SK-N-SH treated with all-trans-retinoic acid at 6 μM for 48 hours (cell line): ENCODE measurements at regions not wholly inside any gene's neighbourhood (a gene's known extent, or its start where the extent isn't known, plus 50 kb on each side); places are given as distances from the start of the nearest gene placed in this dataset.

Experiments
- ATAC-seq: fragments of 200-7000 bp; cut with Tn5 transposase; 3 replicates; pipeline ENCODE4 v1.9.1; 2020; ENCODE audit warnings: mild to moderate bottlenecking, moderate library complexity
- ARNTL ChIP-seq: fragments of 450-650 bp; formaldehyde crosslinking; IDR thresholded peaks from 2 replicates; pipeline ENCODE4 v1.5.0; 2020; ENCODE audit warnings: low read depth, mild to moderate bottlenecking, moderate library complexity, borderline replicate concordance
- BACH2 ChIP-seq: fragments of 250-450 bp; sonication (Bioruptor Pico); IDR thresholded peaks from 2 replicates; pipeline ENCODE4 v1.9.0; 2021; ENCODE audit warnings: mild to moderate bottlenecking, borderline replicate concordance
- CSDC2 ChIP-seq: fragments of 250-450 bp; sonication (Bioruptor Pico); IDR thresholded peaks from 2 replicates; pipeline ENCODE4 v1.5.0; 2020; ENCODE audit warnings: mild to moderate bottlenecking, moderate library complexity
- ESRRG ChIP-seq: fragments of 250-450 bp; sonication (Bioruptor Pico); IDR thresholded peaks from 2 replicates; pipeline ENCODE4 v1.6.1; 2021; ENCODE audit warnings: mild to moderate bottlenecking
- GLIS3 ChIP-seq: fragments of 250-450 bp; sonication (Bioruptor Pico); IDR thresholded peaks from 2 replicates; pipeline ENCODE4 v1.5.0; 2020; ENCODE audit warnings: mild to moderate bottlenecking, moderate library complexity
- ISL1 ChIP-seq: fragments of 250-450 bp; sonication (Bioruptor Pico); IDR thresholded peaks from 2 replicates; pipeline ENCODE4 v2.1.2; 2022; ENCODE audit warnings: mild to moderate bottlenecking, moderate library complexity
- OSR1 ChIP-seq: fragments of 250-450 bp; sonication (Bioruptor Pico); IDR thresholded peaks from 2 replicates; pipeline ENCODE4 v1.8.0; 2022; ENCODE audit warnings: moderate library complexity, mild to moderate bottlenecking, inconsistent platforms
- PPARA ChIP-seq: fragments of 250-450 bp; sonication (Bioruptor Pico); IDR thresholded peaks from 2 replicates; pipeline ENCODE4 v1.5.0; 2020; ENCODE audit warnings: mild to moderate bottlenecking, borderline replicate concordance
- RARB ChIP-seq: fragments of 250-450 bp; sonication (Bioruptor Pico); IDR thresholded peaks from 2 replicates; pipeline ENCODE4 v1.8.0; 2021; ENCODE audit warnings: mild to moderate bottlenecking, moderate library complexity
- SNAI2 ChIP-seq: fragments of 250-450 bp; sonication (Bioruptor Pico); IDR thresholded peaks from 2 replicates; pipeline ENCODE4 v1.5.0; 2020; ENCODE audit warnings: mild to moderate bottlenecking, moderate library complexity
- TCF4 ChIP-seq: fragments of 250-450 bp; sonication (Bioruptor Pico); IDR thresholded peaks from 2 replicates; pipeline ENCODE4 v1.8.0; 2021; ENCODE audit warnings: mild to moderate bottlenecking, moderate library complexity, borderline replicate concordance
- ZC3H10 ChIP-seq: fragments of 250-450 bp; sonication (Bioruptor Pico); IDR thresholded peaks from 2 replicates; pipeline ENCODE4 v1.5.1; 2021; ENCODE audit warnings: mild to moderate bottlenecking, moderate library complexity
- ZFP3 ChIP-seq: fragments of 250-450 bp; sonication (Bioruptor Pico); IDR thresholded peaks from 2 replicates; pipeline ENCODE4 v1.5.0; 2020; ENCODE audit warnings: mild to moderate bottlenecking, moderate library complexity
- ZFP30 ChIP-seq: fragments of 450-650 bp; formaldehyde crosslinking; IDR thresholded peaks from 2 replicates; pipeline ENCODE4 v1.5.0; 2022; ENCODE audit warnings: mild to moderate bottlenecking, moderate library complexity
- ZNF565 ChIP-seq: fragments of 450-650 bp; formaldehyde crosslinking; conservative IDR thresholded peaks from 2 replicates; pipeline ENCODE4 v1.5.0; 2020; ENCODE audit warnings: low read depth, mild to moderate bottlenecking, moderate library complexity
- ZNF70 ChIP-seq: fragments of 450-650 bp; formaldehyde crosslinking; IDR thresholded peaks from 2 replicates; pipeline ENCODE4 v1.5.0; 2020; ENCODE audit warnings: mild to moderate bottlenecking, moderate library complexity
- ZNF8 ChIP-seq: fragments of 450-650 bp; formaldehyde crosslinking; IDR thresholded peaks from 2 replicates; pipeline ENCODE4 v1.5.0; 2020; ENCODE audit warnings: mild to moderate bottlenecking, moderate library complexity
- TF ChIP-seq, protein P1 (sequence below): fragments of 250-450 bp; sonication (Bioruptor Pico); IDR thresholded peaks from 2 replicates; pipeline ENCODE4 v1.5.1; 2020; ENCODE audit warnings: low read depth, mild to moderate bottlenecking, moderate library complexity
- TF ChIP-seq, protein P2 (sequence below): fragments of 250-450 bp; sonication (Bioruptor Pico); IDR thresholded peaks from 2 replicates; pipeline ENCODE4 v1.5.1; 2021; ENCODE audit warnings: mild to moderate bottlenecking, moderate library complexity
- TF ChIP-seq, protein P3 (sequence below): fragments of 250-450 bp; sonication (Bioruptor Pico); IDR thresholded peaks from 2 replicates; pipeline ENCODE4 v1.8.0; 2021; ENCODE audit warnings: low read depth, mild to moderate bottlenecking, moderate library complexity, borderline replicate concordance
- TF ChIP-seq, protein P4 (sequence below): fragments of 250-450 bp; sonication (Bioruptor Pico); IDR thresholded peaks from 2 replicates; pipeline ENCODE4 v1.8.0; 2020; ENCODE audit warnings: mild to moderate bottlenecking, moderate library complexity, borderline replicate concordance
- TF ChIP-seq, protein P5 (sequence below): fragments of 250-450 bp; sonication (Bioruptor Pico); IDR thresholded peaks from 2 replicates; pipeline ENCODE4 v1.5.0; 2020; ENCODE audit warnings: mild to moderate bottlenecking, moderate library complexity

DNA sequence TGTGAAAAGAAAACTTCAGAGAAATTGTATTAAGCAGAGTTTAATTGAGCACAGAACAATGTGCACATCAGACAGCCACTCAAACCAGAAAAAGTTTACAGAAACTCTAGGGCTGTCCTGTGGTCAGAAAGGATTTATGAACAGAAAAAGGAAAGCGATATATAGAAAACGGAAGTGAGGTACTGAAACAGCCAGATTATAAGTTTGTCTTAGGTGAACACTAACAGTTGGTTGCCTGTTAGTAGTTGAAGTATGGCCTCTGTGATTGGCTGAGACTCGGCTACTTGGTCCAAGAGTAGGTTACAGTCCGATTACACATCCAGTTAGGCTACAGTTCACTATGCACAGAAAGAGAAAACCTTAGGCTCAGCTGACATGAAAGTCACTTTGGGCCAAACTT is 1232.5 kb upstream of the RAG2 start (continued):
- TF ChIP-seq, protein P1, sequence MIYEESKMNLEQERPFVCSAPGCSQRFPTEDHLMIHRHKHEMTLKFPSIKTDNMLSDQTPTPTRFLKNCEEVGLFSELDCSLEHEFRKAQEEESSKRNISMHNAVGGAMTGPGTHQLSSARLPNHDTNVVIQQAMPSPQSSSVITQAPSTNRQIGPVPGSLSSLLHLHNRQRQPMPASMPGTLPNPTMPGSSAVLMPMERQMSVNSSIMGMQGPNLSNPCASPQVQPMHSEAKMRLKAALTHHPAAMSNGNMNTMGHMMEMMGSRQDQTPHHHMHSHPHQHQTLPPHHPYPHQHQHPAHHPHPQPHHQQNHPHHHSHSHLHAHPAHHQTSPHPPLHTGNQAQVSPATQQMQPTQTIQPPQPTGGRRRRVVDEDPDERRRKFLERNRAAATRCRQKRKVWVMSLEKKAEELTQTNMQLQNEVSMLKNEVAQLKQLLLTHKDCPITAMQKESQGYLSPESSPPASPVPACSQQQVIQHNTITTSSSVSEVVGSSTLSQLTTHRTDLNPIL (CRISPR knock-in tag): no peak
- no peak for TF ChIP-seq ISL1 (CRISPR knock-in tag)
- TF ChIP-seq OSR1 (CRISPR knock-in tag): no peak
- no peak for TF ChIP-seq ZFP3 (CRISPR knock-in tag)
- no peak for TF ChIP-seq GLIS3 (CRISPR knock-in tag)
- TF ChIP-seq, protein P2, sequence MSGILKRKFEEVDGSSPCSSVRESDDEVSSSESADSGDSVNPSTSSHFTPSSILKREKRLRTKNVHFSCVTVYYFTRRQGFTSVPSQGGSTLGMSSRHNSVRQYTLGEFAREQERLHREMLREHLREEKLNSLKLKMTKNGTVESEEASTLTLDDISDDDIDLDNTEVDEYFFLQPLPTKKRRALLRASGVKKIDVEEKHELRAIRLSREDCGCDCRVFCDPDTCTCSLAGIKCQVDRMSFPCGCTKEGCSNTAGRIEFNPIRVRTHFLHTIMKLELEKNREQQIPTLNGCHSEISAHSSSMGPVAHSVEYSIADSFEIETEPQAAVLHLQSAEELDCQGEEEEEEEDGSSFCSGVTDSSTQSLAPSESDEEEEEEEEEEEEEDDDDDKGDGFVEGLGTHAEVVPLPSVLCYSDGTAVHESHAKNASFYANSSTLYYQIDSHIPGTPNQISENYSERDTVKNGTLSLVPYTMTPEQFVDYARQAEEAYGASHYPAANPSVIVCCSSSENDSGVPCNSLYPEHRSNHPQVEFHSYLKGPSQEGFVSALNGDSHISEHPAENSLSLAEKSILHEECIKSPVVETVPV (CRISPR knock-in tag): no peak
- no peak for TF ChIP-seq SNAI2 (CRISPR knock-in tag)
- TF ChIP-seq ZC3H10 (CRISPR knock-in tag): no peak

DNA sequence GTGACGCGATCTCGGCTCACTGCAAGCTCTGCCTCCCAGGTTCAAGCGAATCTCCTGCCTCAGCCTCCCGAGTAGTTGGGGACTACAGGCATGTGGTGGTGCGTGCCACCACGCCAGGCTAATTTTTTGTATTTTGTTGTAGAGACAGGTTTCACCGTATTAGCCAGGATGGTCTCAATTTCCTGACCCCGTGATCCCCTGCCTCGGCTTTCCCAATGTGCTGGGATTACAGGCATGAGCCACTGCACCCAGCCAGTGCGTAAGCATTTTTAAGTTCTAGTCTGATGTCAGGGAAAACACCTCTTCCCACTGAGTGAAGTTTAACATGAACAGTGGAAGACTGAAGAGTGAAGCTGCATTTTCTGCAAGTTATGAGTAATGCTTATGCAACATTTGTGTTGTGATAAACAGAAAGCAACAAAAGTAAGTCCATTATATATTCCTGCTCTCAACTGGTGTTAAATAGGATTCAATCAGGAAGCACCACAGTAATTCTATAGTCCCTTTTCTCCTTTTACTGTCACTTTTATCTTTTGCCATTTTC is 1219.8 kb upstream of the RAG2 start:
- TF ChIP-seq BACH2 (CRISPR knock-in tag) (no peak), ZC3H10 (CRISPR knock-in tag) (no peak), ZNF565 (CRISPR knock-in tag) (no peak), CSDC2 (CRISPR knock-in tag) (no peak), ZNF70 (CRISPR knock-in tag) (no peak)
- TF ChIP-seq, protein P3, sequence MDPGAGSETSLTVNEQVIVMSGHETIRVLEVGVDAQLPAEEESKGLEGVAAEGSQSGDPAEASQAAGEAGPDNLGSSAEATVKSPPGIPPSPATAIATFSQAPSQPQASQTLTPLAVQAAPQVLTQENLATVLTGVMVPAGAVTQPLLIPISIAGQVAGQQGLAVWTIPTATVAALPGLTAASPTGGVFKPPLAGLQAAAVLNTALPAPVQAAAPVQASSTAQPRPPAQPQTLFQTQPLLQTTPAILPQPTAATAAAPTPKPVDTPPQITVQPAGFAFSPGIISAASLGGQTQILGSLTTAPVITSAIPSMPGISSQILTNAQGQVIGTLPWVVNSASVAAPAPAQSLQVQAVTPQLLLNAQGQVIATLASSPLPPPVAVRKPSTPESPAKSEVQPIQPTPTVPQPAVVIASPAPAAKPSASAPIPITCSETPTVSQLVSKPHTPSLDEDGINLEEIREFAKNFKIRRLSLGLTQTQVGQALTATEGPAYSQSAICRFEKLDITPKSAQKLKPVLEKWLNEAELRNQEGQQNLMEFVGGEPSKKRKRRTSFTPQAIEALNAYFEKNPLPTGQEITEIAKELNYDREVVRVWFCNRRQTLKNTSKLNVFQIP (CRISPR knock-in tag): no peak
- TF ChIP-seq, protein P4, sequence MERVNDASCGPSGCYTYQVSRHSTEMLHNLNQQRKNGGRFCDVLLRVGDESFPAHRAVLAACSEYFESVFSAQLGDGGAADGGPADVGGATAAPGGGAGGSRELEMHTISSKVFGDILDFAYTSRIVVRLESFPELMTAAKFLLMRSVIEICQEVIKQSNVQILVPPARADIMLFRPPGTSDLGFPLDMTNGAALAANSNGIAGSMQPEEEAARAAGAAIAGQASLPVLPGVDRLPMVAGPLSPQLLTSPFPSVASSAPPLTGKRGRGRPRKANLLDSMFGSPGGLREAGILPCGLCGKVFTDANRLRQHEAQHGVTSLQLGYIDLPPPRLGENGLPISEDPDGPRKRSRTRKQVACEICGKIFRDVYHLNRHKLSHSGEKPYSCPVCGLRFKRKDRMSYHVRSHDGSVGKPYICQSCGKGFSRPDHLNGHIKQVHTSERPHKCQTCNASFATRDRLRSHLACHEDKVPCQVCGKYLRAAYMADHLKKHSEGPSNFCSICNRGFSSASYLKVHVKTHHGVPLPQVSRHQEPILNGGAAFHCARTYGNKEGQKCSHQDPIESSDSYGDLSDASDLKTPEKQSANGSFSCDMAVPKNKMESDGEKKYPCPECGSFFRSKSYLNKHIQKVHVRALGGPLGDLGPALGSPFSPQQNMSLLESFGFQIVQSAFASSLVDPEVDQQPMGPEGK (CRISPR knock-in tag): no peak
- ATAC-seq: no peak

DNA sequence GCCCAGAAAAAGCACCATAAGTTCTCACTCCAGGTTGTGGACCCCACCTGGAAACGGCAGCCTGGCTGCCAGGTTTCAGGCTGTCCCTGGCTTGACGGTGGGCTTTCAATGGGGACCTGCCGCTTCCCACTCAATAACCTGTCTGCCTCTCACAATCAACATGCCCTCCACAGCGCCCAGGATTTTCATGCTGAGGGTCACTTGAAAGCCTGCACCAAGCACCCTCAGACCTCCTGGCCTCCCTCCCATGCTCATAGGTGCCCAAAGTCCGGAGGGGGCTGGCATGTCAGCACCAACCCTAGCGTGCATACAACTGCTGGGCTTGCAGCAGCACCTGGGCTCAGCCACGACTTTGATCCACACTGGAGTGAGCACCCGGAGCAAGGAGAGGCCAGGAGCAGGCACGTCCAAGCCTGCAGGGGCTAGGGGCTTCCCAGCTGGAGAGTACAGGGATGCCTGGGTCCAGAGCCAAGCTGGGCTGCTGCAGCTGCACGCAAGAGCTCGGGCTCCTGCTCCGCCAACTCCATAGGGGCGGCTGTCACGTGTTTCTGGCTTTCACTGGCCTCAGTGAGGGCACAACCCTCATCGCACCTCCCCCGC is 1214.3 kb upstream of the RAG2 start:
- TF ChIP-seq, protein P5, sequence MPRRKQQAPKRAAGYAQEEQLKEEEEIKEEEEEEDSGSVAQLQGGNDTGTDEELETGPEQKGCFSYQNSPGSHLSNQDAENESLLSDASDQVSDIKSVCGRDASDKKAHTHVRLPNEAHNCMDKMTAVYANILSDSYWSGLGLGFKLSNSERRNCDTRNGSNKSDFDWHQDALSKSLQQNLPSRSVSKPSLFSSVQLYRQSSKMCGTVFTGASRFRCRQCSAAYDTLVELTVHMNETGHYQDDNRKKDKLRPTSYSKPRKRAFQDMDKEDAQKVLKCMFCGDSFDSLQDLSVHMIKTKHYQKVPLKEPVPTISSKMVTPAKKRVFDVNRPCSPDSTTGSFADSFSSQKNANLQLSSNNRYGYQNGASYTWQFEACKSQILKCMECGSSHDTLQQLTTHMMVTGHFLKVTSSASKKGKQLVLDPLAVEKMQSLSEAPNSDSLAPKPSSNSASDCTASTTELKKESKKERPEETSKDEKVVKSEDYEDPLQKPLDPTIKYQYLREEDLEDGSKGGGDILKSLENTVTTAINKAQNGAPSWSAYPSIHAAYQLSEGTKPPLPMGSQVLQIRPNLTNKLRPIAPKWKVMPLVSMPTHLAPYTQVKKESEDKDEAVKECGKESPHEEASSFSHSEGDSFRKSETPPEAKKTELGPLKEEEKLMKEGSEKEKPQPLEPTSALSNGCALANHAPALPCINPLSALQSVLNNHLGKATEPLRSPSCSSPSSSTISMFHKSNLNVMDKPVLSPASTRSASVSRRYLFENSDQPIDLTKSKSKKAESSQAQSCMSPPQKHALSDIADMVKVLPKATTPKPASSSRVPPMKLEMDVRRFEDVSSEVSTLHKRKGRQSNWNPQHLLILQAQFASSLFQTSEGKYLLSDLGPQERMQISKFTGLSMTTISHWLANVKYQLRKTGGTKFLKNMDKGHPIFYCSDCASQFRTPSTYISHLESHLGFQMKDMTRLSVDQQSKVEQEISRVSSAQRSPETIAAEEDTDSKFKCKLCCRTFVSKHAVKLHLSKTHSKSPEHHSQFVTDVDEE (CRISPR knock-in tag): no peak
- TF ChIP-seq, protein P4 (CRISPR knock-in tag): no peak
- TF ChIP-seq ZFP3 (CRISPR knock-in tag): no peak
- TF ChIP-seq ARNTL (CRISPR knock-in tag): no peak
- TF ChIP-seq PPARA: no peak
- no peak for TF ChIP-seq RARB
- no peak for TF ChIP-seq ZNF565 (CRISPR knock-in tag)
- no peak for TF ChIP-seq ZFP30
- TF ChIP-seq, protein P1 (CRISPR knock-in tag): no peak
- TF ChIP-seq TCF4 (CRISPR knock-in tag): no peak
- no peak for TF ChIP-seq ESRRG
- TF ChIP-seq, protein P2 (CRISPR knock-in tag): no peak
- TF ChIP-seq ZNF8: no peak
- no peak for ATAC-seq
